ENCODE measurements at regions not wholly inside any gene's neighbourhood (a gene's known extent, or its start where the extent isn't known, plus 50 kb on each side); places are given as distances from the start of the nearest gene placed in this dataset.
"Not testable (repeated sequence)": the region's sequence is repeated elsewhere in the genome, so short reads cannot be mapped to it uniquely, and the experiment has no call there.

- no peak overlapping the region for H3K4me2 ChIP-seq (ENCODE audit: control insufficient read depth, insufficient read depth)
- no peak overlapping the region for H3K4me3 ChIP-seq
- CTCF ChIA-PET, result no interaction called here
- WGBS (ENCODE audit: insufficient coverage, insufficient replicate concordance, low lambda C conversion rate, missing lambda C conversion rate), result 23% methylated on average over 7 of the region's 7 CpGs
- H3K9ac ChIP-seq (ENCODE audit: control insufficient read depth, insufficient read depth, low read length), result no peak overlapping the region
- no peak overlapping the region for H3K27ac ChIP-seq (ENCODE audit: control insufficient read depth, insufficient read depth)
- ATAC-seq (no peak), DNase-seq (ENCODE audit: low read depth, low spot score) (no peak), FAIRE-seq (no peak)
- BruUV-seq (replicated peaks), result no TSS peak
- TF ChIP-seq CREM (IDR thresholded peaks at IDR 0.05; ENCODE audit: low read depth) (no peak), HDAC2 (IDR thresholded peaks at IDR 0.05) (no peak), ZBTB11 (CRISPR knock-in tag; IDR thresholded peaks at IDR 0.05) (no peak), KDM1A (IDR thresholded peaks at IDR 0.05; ENCODE audit: borderline replicate concordance) (no peak), GABPA (IDR thresholded peaks at IDR 0.05; ENCODE audit: low read depth) (no peak)
- H3K79me2 ChIP-seq (ENCODE audit: control insufficient read depth, insufficient read depth, low read length), result no peaks in the 10 kb centered on the region
- H3K9me3 ChIP-seq (replicated peaks; ENCODE audit: control insufficient read depth, insufficient read depth, low read length), result no peaks in the 10 kb centered on the region
- H4K20me1 ChIP-seq (ENCODE audit: control insufficient read depth, insufficient read depth), result no peaks in the 10 kb centered on the region
- intact Hi-C loops (cut with micrococcal nuclease; ENCODE audit: unreplicated experiment), result no loop called here
- no peak overlapping the region for H2AFZ ChIP-seq (ENCODE audit: control insufficient read depth, low read depth, low read length)
- POLR2A ChIA-PET, result no interaction called here
- SMC1A ChIA-PET (ENCODE audit: uncharacterized antibody, unreplicated experiment), result no interaction called here
- no peaks in the 10 kb centered on the region for H3K4me1 ChIP-seq (ENCODE audit: control insufficient read depth, insufficient read depth, low read length)
- RAD21 ChIA-PET (ENCODE audit: unreplicated experiment), result no interaction called here
- in situ Hi-C loops (cut with MboI), result no loop called here
- no peaks in the 10 kb centered on the region for H3K36me3 ChIP-seq (ENCODE audit: control insufficient read depth in 2 of 2, insufficient read depth in 2 of 2, low read length in 1 of 2)
- no peaks in the 10 kb centered on the region for H3K27me3 ChIP-seq (replicated peaks in 1 of 2; ENCODE audit: control insufficient read depth in 2 of 2, insufficient read depth in 2 of 2, low read length in 1 of 2)
Measured at GRCh38 chr2:126050991-126051736, 604.8 kb upstream of the GYPC start.

GRCh38 chr2:126051737-126052240 lies 604.2 kb upstream of the GYPC start:
- H3K4me1 ChIP-seq (ENCODE audit: control insufficient read depth, insufficient read depth, low read length); H4K20me1 ChIP-seq (ENCODE audit: control insufficient read depth, insufficient read depth); H3K9ac ChIP-seq (ENCODE audit: control insufficient read depth, insufficient read depth, low read length); H3K27me3 ChIP-seq (replicated peaks in 1 of 2; ENCODE audit: control insufficient read depth in 2 of 2, insufficient read depth in 2 of 2, low read length in 1 of 2); BruUV-seq (replicated peaks); FAIRE-seq; H3K79me2 ChIP-seq (ENCODE audit: control insufficient read depth, insufficient read depth, low read length); in situ Hi-C loops (cut with MboI); H3K36me3 ChIP-seq (ENCODE audit: control insufficient read depth in 2 of 2, insufficient read depth in 2 of 2, low read length in 1 of 2); H3K4me3 ChIP-seq; H2AFZ ChIP-seq (ENCODE audit: control insufficient read depth, low read depth, low read length); intact Hi-C loops (cut with micrococcal nuclease; ENCODE audit: unreplicated experiment); H3K4me2 ChIP-seq (ENCODE audit: control insufficient read depth, insufficient read depth); ATAC-seq; H3K9me3 ChIP-seq (replicated peaks; ENCODE audit: control insufficient read depth, insufficient read depth, low read length); H3K27ac ChIP-seq (ENCODE audit: control insufficient read depth, insufficient read depth); SMC1A ChIA-PET (ENCODE audit: uncharacterized antibody, unreplicated experiment); POLR2A ChIA-PET; RAD21 ChIA-PET (ENCODE audit: unreplicated experiment); DNase-seq (ENCODE audit: low read depth, low spot score); CTCF ChIA-PET: not testable (repeated sequence)
- WGBS (ENCODE audit: insufficient coverage, insufficient replicate concordance, low lambda C conversion rate, missing lambda C conversion rate), result 37% methylated on average over 6 of the region's 6 CpGs

Data from GM12878 (cell line).